Heart left ventricle (tissue), 13 donors: ENCODE measurements at regions not wholly inside any gene's neighbourhood (a gene's known extent, or its start where the extent isn't known, plus 50 kb on each side); places are given as distances from the start of the nearest gene placed in this dataset.

Source experiments
- CTCF ChIP-seq, 12 donors: fragments of 200-600 bp; sonication (generic) in 4 of 12; IDR thresholded peaks; one replicate each; pipeline versions ENCODE4 v1.5.0 to v1.8.0; 2018 to 2022; ENCODE audit warnings: antibody characterized with exemption in 12 of 12, mild to moderate bottlenecking in 5 of 12
- POLR2A ChIP-seq, 2 donors: fragments of 450-650 bp; IDR thresholded peaks; one replicate each; pipeline ENCODE4 v1.6.1; 2017; ENCODE audit warnings: antibody characterized with exemption in 2 of 2, mild to moderate bottlenecking in 2 of 2, moderate library complexity in 2 of 2
- donor health status: ischemic (EF 13 %, LVEDD 7.1; RV severe dilation, severe dysfunction).
- donor health status: DM: no; HTN: yes; CAD: no.
- donor health status: DM: no; HTN: no; CAD: no.
- donor health status: ischemic (EF 25% LVEDD 6.9; RV normal size, moderate dysfunction).
- donor health status: ischemic (EF 25% LVEDD 5.7; RV mildly dilated, moderate dysfunction).
- donor health status: ischemic (EF 35%, LVEDD 5.7; RV mildly dilated, moderate dysfunction).
- donor health status: nonischemic (EF 11% LVEDD 7.7; RV severe dilation, severe dysfunction).
- donor health status: DM: yes; HTN: yes; CAD: no.
- donor health status: PGD.
- donor health status: ischemic (EF 29% LVEDD 5.4; RV normal size, mild dysfunction).
- donor health status: nonischemic (EF 23%, LVEDD 6.1; RV moderate dilation, normal function).

- TF ChIP-seq CTCF (IDR thresholded peaks at IDR 0.05) (no peak), POLR2A (IDR thresholded peaks at IDR 0.05) (no peak)
These were observed 141.1 kb downstream of the CEBPB start for GRCh38 chr20:50331469-50332363.
